ENCODE measurements at regions not wholly inside any gene's neighbourhood (a gene's known extent, or its start where the extent isn't known, plus 50 kb on each side); places are given as distances from the start of the nearest gene placed in this dataset.

DNA sequence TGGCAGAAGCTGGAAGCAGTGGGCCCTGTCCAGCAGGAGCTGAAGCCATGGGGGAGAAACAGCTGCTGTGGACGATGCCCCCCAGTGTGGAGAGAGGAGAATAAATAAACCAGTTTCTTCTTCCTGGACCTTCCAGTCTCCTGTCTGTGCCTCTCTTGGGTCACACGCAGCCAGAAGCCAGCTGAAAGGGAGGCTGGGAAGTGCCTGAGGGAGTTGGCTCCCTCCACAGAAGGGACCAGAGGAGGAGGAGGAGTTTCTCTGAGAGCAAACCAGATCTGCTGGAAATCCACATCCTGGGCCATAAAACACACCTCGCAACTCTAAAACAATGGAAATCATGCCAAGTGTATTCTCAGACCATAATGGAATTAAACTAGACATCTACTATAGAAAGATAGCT is 577.0 kb downstream of the CDH26 start (continued):
- TF ChIP-seq TCF12 (IDR thresholded peaks at IDR 0.05; ENCODE audit: low read depth, low read length) (no peak), HDAC6 (IDR thresholded peaks at IDR 0.05; ENCODE audit: low read depth, low read length) (no peak), POLR2AphosphoS5 (IDR thresholded peaks at IDR 0.05; ENCODE audit: low read depth, low read length) (no peak), GABPA (IDR thresholded peaks at IDR 0.05; ENCODE audit: borderline replicate concordance, insufficient read depth, low read length) (no peak)

All from H1 (cell line).